Bronchial epithelial cell (primary cell): ENCODE measurements at regions not wholly inside any gene's neighbourhood (a gene's known extent, or its start where the extent isn't known, plus 50 kb on each side); places are given as distances from the start of the nearest gene placed in this dataset.

ENCODE experiments used
- DNase-seq: peaks from one replicate; pipeline ENCODE4 v3.0.0-alpha.2; 2010; ENCODE audit warnings: low read depth
- FAIRE-seq: peaks from 2 replicates; lab custom pipeline; 2011; peaks lifted over from hg19 to GRCh38; lab: Jason Lieb, UNC
- H3K27me3 ChIP-seq: 2 replicates; pipeline ENCODE4 v1.5.1; 2011; ENCODE audit warnings: low read length; ENCODE audit not compliant: control insufficient read depth, insufficient read depth
- H3K36me3 ChIP-seq: 2 replicates; pipeline ENCODE4 v1.5.1; 2011; ENCODE audit warnings: low read length; ENCODE audit not compliant: control insufficient read depth, insufficient read depth
- H3K4me3 ChIP-seq: 2 replicates; pipeline ENCODE4 v1.5.1; 2011; ENCODE audit warnings: mild to moderate bottlenecking, low read depth, low read length, control low read depth
- CTCF ChIP-seq: IDR thresholded peaks from 2 replicates; pipeline ENCODE4 v1.5.1; 2011; ENCODE audit warnings: mild to moderate bottlenecking, moderate library complexity, low read length, control low read depth, inconsistent platforms; ENCODE audit not compliant: insufficient read depth, severe bottlenecking

- no peaks in the 10 kb centered on the region for H3K36me3 ChIP-seq
- no peaks in the 10 kb centered on the region for H3K27me3 ChIP-seq
- TF ChIP-seq CTCF, result no peak
- no peak overlapping the region for H3K4me3 ChIP-seq
- FAIRE-seq, result no peak
- DNase-seq, result no peak
Observed at GRCh38 chr1:188241629-188242028, 1412.9 kb downstream of the PLA2G4A start.

- H3K4me3 ChIP-seq, result no peak overlapping the region
- DNase-seq (no peak), FAIRE-seq (no peak)
- no peaks in the 10 kb centered on the region for H3K36me3 ChIP-seq
- no peak for TF ChIP-seq CTCF
- H3K27me3 ChIP-seq, result no peaks in the 10 kb centered on the region
Observed at GRCh38 chr1:188243456-188243855, 1414.7 kb downstream of the PLA2G4A start.

GRCh38 chr1:188244681-188245080 lies 1415.9 kb downstream of the PLA2G4A start:
- no peak for FAIRE-seq
- no peaks in the 10 kb centered on the region for H3K36me3 ChIP-seq
- DNase-seq, result no peak
- no peak overlapping the region for H3K4me3 ChIP-seq
- H3K27me3 ChIP-seq, result no peaks in the 10 kb centered on the region
- TF ChIP-seq CTCF, result no peak

- DNase-seq, result no peak
- Histone ChIP-seq H3K4me3 (no peak overlapping the region), H3K36me3 (no peaks in the 10 kb centered on the region), H3K27me3 (no peaks in the 10 kb centered on the region)
- FAIRE-seq, result no peak
- no peak for TF ChIP-seq CTCF
Observed at GRCh38 chr1:188247255-188247654, 1418.5 kb downstream of the PLA2G4A start.

- no peak for DNase-seq
- Histone ChIP-seq H3K27me3 (no peaks in the 10 kb centered on the region), H3K4me3 (no peak overlapping the region), H3K36me3 (no peaks in the 10 kb centered on the region)
- FAIRE-seq, result no peak
- TF ChIP-seq CTCF, result no peak
Observed at GRCh38 chr1:188249811-188250210, 1421.1 kb downstream of the PLA2G4A start.

- Histone ChIP-seq H3K27me3 (no peaks in the 10 kb centered on the region), H3K4me3 (no peak overlapping the region), H3K36me3 (no peaks in the 10 kb centered on the region)
- no peak for TF ChIP-seq CTCF
- no peak for FAIRE-seq
- no peak for DNase-seq
Observed at GRCh38 chr1:188251036-188251435, 1422.3 kb downstream of the PLA2G4A start.
